Body of pancreas (tissue), 4 donors: ENCODE measurements at regions not wholly inside any gene's neighbourhood (a gene's known extent, or its start where the extent isn't known, plus 50 kb on each side); places are given as distances from the start of the nearest gene placed in this dataset.
"Not testable (repeated sequence)": the region's sequence is repeated elsewhere in the genome, so short reads cannot be mapped to it uniquely, and the experiment has no call there.

ENCODE experiments used
- CTCF ChIP-seq, 7 experiments: fragments of 450-650 bp in 4 of 7; fragments of 200-600 bp in 3 of 7; sonication (generic) in 3 of 7; IDR thresholded peaks; one replicate each; pipeline ENCODE4 v1.5.1; 2016 to 2019; ENCODE audit warnings: antibody characterized with exemption in 7 of 7
- POLR2A ChIP-seq, 3 donors: fragments of 450-650 bp; IDR thresholded peaks; one replicate each; pipeline ENCODE4 v1.6.1; 2016; ENCODE audit warnings: antibody characterized with exemption in 3 of 3, mild to moderate bottlenecking in 2 of 3

GRCh38 chr1:206366131-206366530, 104.1 kb upstream of the IKBKE start:
- TF ChIP-seq POLR2A, CTCF (IDR thresholded peaks at IDR 0.05): not testable (repeated sequence)
